ENCODE measurements at regions not wholly inside any gene's neighbourhood (a gene's known extent, or its start where the extent isn't known, plus 50 kb on each side); places are given as distances from the start of the nearest gene placed in this dataset.

GRCh38 chr18:64202210-64202836 is 53.4 kb upstream of the LINC00305 start:
- H3K4me1 Mint-ChIP-seq: peaks cover 19% of the 10 kb centered on the region
- H3K9me3 Mint-ChIP-seq: no peaks in the 10 kb centered on the region
- H3K27ac ChIP-seq (ENCODE audit: low read depth, low read length): no peak overlapping the region
- H3K27me3 Mint-ChIP-seq (ENCODE audit: insufficient read depth): no peaks in the 10 kb centered on the region
- no peak for TF ChIP-seq CTCF (conservative IDR thresholded peaks at IDR 0.05)
- H3K4me3 ChIP-seq (ENCODE audit: low read length): no peak overlapping the region
- no peaks in the 10 kb centered on the region for H3K36me3 ChIP-seq (ENCODE audit: control insufficient read depth, insufficient read depth, low read length)
- no peaks in the 10 kb centered on the region for H3K27me3 ChIP-seq (ENCODE audit: control insufficient read depth, insufficient read depth, low read length, poor library complexity, severe bottlenecking)
- no peak overlapping the region for H3K4me3 Mint-ChIP-seq
- H3K27ac Mint-ChIP-seq: no peak overlapping the region
- no peaks in the 10 kb centered on the region for H3K4me1 ChIP-seq (ENCODE audit: control insufficient read depth, insufficient read depth, low read length)
- no peaks in the 10 kb centered on the region for H3K36me3 Mint-ChIP-seq (ENCODE audit: low read depth)
- WGBS, 2 experiments (ENCODE audit: insufficient coverage in 1 of 2, insufficient read length in 1 of 2): 79 to 80% methylated on average over 6 of the region's 6 CpGs
- no peaks in the 10 kb centered on the region for H3K9me3 ChIP-seq (ENCODE audit: control insufficient read depth, low read length)
- DNase-seq: no peak
- no peak overlapping the region for H3K9ac ChIP-seq (ENCODE audit: extremely low read depth, low read length, poor library complexity, severe bottlenecking)

GRCh38 chr18:64201781-64202180 is 52.9 kb upstream of the LINC00305 start:
- Histone ChIP-seq H3K27me3 (ENCODE audit: control insufficient read depth, insufficient read depth, low read length, poor library complexity, severe bottlenecking) (no peaks in the 10 kb centered on the region), H3K9me3 (ENCODE audit: control insufficient read depth, low read length) (no peaks in the 10 kb centered on the region), H3K4me1 (ENCODE audit: control insufficient read depth, insufficient read depth, low read length) (no peaks in the 10 kb centered on the region), H3K9ac (ENCODE audit: extremely low read depth, low read length, poor library complexity, severe bottlenecking) (no peak overlapping the region), H3K4me3 (ENCODE audit: low read length) (no peak overlapping the region), H3K27ac (ENCODE audit: low read depth, low read length) (no peak overlapping the region), H3K36me3 (ENCODE audit: control insufficient read depth, insufficient read depth, low read length) (no peaks in the 10 kb centered on the region)
- no peak for DNase-seq
- TF ChIP-seq CTCF (conservative IDR thresholded peaks at IDR 0.05): no peak
- Mint-ChIP-seq H3K9me3 (no peaks in the 10 kb centered on the region), H3K27me3 (ENCODE audit: insufficient read depth) (no peaks in the 10 kb centered on the region), H3K4me1 (peaks cover 19% of the 10 kb centered on the region), H3K36me3 (ENCODE audit: low read depth) (no peaks in the 10 kb centered on the region), H3K4me3 (no peak overlapping the region), H3K27ac (no peak overlapping the region)
- 86 to 89% methylated on average over 1 to 2 of the region's 2 CpGs for WGBS, 2 experiments (ENCODE audit: insufficient coverage in 1 of 2, insufficient read length in 1 of 2)

GRCh38 chr18:64199581-64199980 is 50.7 kb upstream of the LINC00305 start:
- Histone ChIP-seq H3K9me3 (ENCODE audit: control insufficient read depth, low read length) (no peaks in the 10 kb centered on the region), H3K27me3 (ENCODE audit: control insufficient read depth, insufficient read depth, low read length, poor library complexity, severe bottlenecking) (no peaks in the 10 kb centered on the region), H3K27ac (ENCODE audit: low read depth, low read length) (no peak overlapping the region), H3K4me3 (ENCODE audit: low read length) (no peak overlapping the region), H3K9ac (ENCODE audit: extremely low read depth, low read length, poor library complexity, severe bottlenecking) (no peak overlapping the region), H3K36me3 (ENCODE audit: control insufficient read depth, insufficient read depth, low read length) (no peaks in the 10 kb centered on the region), H3K4me1 (ENCODE audit: control insufficient read depth, insufficient read depth, low read length) (no peaks in the 10 kb centered on the region)
- H3K4me1 Mint-ChIP-seq: peaks cover 12% of the 10 kb centered on the region
- no peak for TF ChIP-seq CTCF (conservative IDR thresholded peaks at IDR 0.05)
- H3K9me3 Mint-ChIP-seq: no peaks in the 10 kb centered on the region
- no peaks in the 10 kb centered on the region for H3K27me3 Mint-ChIP-seq (ENCODE audit: insufficient read depth)
- no peak overlapping the region for H3K4me3 Mint-ChIP-seq
- DNase-seq: no peak
- no peak overlapping the region for H3K27ac Mint-ChIP-seq
- WGBS, 2 experiments (ENCODE audit: insufficient coverage in 1 of 2, insufficient read length in 1 of 2): 83 to 88% methylated on average over 1 of the region's 1 CpG
- no peaks in the 10 kb centered on the region for H3K36me3 Mint-ChIP-seq (ENCODE audit: low read depth)

Measured in endodermal cell (in vitro differentiated cells).